Activated T-cell treated with anti-CD3 and anti-CD28 coated beads, Interleukin-2, amount 50 U/mL, for 4 hours (primary cell): ENCODE measurements at regions not wholly inside any gene's neighbourhood (a gene's known extent, or its start where the extent isn't known, plus 50 kb on each side); places are given as distances from the start of the nearest gene placed in this dataset.
"Not testable (repeated sequence)": the region's sequence is repeated elsewhere in the genome, so short reads cannot be mapped to it uniquely, and the experiment has no call there.

Experiments used
- ATAC-seq, 2 donors: fragments of 200-7000 bp; cut with Tn5 transposase; one replicate each; pipeline ENCODE4 v1.10.0; 2021
- DNase-seq: peaks from one replicate; pipeline ENCODE4 v3.0.0-alpha.2; 2020
- H3K27me3 Mint-ChIP-seq: one replicate; pipeline ENCODE4 v1.8.0; 2021; ENCODE audit warnings: low read depth, mixed read lengths
- H3K36me3 Mint-ChIP-seq: one replicate; pipeline ENCODE4 v1.8.0; 2022; ENCODE audit warnings: mixed read lengths; ENCODE audit not compliant: insufficient read depth
- H3K4me1 Mint-ChIP-seq: one replicate; pipeline ENCODE4 v1.8.0; 2021; ENCODE audit warnings: low read depth, mixed read lengths
- H3K4me3 Mint-ChIP-seq: one replicate; pipeline ENCODE4 v1.8.0; 2021; ENCODE audit warnings: mild to moderate bottlenecking, moderate library complexity, mixed read lengths
- H3K9me3 Mint-ChIP-seq: one replicate; pipeline ENCODE4 v1.8.0; 2021; ENCODE audit warnings: mixed read lengths

DNA sequence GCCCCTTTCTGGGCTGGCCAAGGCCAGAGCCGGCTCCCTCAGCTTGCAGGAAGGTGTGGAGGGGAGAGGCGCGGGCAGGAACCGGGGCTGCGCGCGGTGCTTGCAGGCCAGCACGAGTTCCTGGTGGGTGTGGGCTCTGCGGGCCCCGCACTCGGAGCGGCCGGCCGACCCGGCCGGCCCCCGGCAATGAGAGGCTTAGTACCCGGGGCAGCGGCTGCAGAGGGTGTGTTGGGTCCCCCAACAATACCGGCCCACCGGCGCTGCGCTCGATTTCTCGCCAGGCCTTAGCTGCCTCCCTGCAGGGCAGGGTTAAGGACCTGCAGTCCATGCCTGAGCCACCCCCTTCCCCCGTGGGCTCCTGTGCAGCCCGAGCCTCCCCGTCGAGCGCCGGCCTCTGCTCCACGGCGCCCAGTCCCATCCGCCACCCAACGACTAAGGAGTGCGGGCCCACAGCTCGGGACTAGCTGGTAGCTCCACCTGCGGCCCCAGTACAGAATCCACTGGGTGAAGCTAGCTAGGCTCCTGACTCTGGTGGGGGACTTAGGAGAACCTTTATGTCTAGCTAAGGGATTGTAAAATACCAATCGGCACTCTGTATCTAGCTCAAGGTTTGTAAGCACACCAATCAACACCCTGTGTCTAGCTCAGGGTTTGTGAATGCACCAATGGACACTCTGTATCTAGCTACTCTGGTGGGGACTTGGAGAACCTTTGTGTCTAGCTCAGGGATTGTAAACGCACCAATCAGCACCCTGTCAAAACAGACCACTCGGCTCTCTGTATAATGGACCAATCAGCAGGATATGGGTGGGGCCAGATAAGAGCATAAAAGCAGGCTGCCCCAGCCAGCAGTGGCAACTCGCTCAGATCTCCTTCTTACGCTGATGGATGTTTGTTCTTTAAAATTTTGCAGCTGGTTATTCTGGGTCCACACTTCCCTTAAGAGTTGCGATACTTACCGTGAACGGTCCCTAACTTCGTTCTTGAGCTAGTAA, 167.4 kb upstream of the RREB1 start:
- no peak overlapping the region for H3K4me3 Mint-ChIP-seq
- DNase-seq (no peak), ATAC-seq (no peak)
- H3K27me3 Mint-ChIP-seq: peaks cover 2% of the 10 kb centered on the region
- no peaks in the 10 kb centered on the region for H3K36me3 Mint-ChIP-seq
- no peaks in the 10 kb centered on the region for H3K9me3 Mint-ChIP-seq
- H3K4me1 Mint-ChIP-seq: peaks cover 9% of the 10 kb centered on the region

DNA sequence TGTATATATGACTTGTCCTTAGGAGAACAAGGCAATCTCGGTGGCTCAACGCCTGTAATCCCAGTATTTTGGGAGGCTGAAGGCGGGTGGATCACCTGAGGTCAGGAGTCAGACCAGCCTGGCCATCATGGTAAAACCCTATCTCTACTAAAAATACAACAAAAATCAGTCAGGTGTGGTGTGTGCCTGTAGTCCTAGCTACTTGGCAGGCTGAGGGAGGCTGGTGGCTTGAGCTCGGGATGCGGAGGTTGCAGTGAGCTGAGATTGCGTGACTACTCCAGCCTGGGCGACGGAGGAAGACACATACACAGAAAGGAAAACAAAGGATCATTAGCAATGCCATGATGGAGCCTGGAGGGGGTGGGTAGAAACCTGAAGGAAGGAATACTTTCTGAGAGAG, 166.6 kb upstream of the RREB1 start:
- ATAC-seq (no peak), DNase-seq (no peak)
- Mint-ChIP-seq H3K36me3 (no peaks in the 10 kb centered on the region), H3K4me1 (peaks cover 9% of the 10 kb centered on the region), H3K9me3 (no peaks in the 10 kb centered on the region), H3K4me3 (no peak overlapping the region), H3K27me3 (peaks cover 2% of the 10 kb centered on the region)

DNA sequence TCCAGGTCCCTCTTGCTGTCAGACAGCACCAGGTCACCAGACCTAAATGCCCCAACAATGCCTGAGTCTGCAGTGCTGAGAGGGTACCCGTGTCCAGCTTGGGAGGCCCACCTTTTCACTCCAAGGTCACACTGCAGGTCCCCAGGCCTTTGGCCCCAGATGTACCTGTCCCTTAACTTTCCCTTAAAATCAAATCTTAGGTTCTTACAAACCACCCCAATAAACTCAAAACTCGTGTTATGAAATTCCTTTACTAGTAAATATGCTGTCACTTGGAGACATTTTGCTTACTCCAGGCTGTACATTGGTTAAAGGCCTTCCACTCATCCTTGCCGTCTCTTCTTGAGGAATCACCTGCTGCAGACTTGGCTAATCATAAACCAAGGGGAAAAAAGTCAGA, 165.7 kb upstream of the RREB1 start:
- no peaks in the 10 kb centered on the region for H3K27me3 Mint-ChIP-seq
- DNase-seq (no peak), ATAC-seq (no peak)
- H3K36me3 Mint-ChIP-seq: no peaks in the 10 kb centered on the region
- H3K4me1 Mint-ChIP-seq: peaks cover 9% of the 10 kb centered on the region
- no peaks in the 10 kb centered on the region for H3K9me3 Mint-ChIP-seq
- no peak overlapping the region for H3K4me3 Mint-ChIP-seq

DNA sequence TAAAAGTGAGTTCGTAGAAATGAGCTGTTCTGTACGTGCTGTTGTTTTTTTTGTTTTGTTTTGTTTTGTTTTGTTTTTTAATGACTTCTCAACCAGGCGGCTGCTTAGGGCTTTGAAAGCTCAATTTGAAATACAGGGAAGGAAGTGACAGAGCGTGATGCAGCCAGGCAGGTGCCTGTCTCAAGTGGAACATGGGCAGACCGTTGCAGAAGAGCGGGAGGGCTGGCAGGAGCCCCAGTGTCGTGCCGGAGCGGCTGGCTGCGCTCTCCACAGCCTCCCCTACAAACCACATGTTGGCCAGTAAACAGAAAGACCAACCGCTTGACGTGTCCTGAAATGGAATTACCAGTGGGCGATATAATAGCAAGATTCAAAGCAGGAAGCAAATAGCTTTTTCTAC, 164.9 kb upstream of the RREB1 start:
- H3K4me1 Mint-ChIP-seq: peaks cover 9% of the 10 kb centered on the region
- DNase-seq (no peak), ATAC-seq (peak in 1 of 2 donors; percentile 46)
- no peak overlapping the region for H3K4me3 Mint-ChIP-seq
- no peaks in the 10 kb centered on the region for H3K27me3 Mint-ChIP-seq
- no peaks in the 10 kb centered on the region for H3K9me3 Mint-ChIP-seq
- no peaks in the 10 kb centered on the region for H3K36me3 Mint-ChIP-seq

DNA sequence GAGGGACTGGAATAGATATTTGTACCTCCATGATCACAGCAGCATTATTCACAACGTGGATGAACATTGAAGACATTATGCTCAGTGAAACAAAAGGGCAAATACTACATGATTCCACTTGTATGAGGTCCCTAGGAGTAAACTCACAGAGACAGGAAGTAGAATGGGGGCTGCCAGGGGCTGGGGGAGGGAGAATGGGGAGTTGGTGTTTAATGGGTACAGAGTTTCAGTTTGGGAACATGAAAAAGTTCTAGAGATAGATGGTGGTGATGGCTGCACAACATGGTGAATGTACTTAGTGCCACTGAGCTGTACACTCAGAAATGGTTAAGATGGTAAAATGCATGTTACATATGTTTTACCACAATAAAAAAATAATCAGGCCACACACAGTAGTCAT, 164.3 kb upstream of the RREB1 start:
- H3K4me3 Mint-ChIP-seq: no peak overlapping the region
- no peak for DNase-seq
- no peak for ATAC-seq
- H3K4me1 Mint-ChIP-seq: peaks cover 9% of the 10 kb centered on the region
- H3K27me3 Mint-ChIP-seq: no peaks in the 10 kb centered on the region
- H3K36me3 Mint-ChIP-seq: no peaks in the 10 kb centered on the region
- no peaks in the 10 kb centered on the region for H3K9me3 Mint-ChIP-seq

DNA sequence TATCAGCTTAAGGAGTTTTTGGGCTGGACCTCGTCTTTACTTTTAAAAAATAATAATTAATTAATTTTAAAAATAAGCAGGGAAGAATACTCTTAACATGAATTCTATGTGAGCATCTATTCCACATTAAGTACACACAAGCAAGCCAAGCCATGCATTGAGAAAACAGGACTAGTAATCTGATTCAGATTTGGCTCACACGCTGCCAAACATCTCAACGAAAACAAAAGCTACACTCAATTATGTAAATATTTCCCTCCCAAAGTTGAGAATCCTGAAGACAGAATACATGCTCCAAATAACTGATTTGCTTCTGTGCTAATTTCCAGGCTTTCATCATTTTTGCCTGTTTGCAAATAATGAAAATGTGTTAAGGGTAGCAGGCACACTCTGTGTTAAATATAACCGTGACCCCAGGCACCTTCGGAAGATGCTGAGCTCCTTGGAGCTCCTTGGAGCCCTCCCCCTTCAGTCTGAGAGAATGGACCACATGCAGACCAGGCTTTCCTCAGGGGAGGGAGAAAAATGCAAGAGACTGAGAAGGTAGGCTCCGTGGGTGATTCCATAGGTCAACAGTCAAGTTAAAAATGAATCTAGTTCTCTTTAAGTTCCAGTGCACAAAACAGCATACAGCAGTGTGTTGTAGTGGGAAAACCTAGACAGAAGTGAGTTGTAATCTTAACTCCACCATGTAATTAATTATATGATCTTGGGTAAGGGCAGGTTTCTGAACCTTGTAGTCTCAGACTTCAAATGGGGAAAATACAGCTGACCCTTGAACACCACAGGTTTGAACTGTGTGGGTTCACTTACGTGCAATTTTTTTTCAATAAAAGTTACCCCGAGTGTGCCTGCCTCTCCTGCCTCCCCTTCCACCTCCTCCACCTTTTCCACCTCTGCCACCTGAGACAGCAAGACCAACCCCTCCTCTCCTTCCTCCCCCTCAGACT, 161.3 kb upstream of the RREB1 start:
- no peak overlapping the region for H3K4me3 Mint-ChIP-seq
- H3K9me3 Mint-ChIP-seq: peaks cover 8% of the 10 kb centered on the region
- ATAC-seq: no peak
- no peaks in the 10 kb centered on the region for H3K27me3 Mint-ChIP-seq
- no peak for DNase-seq
- H3K4me1 Mint-ChIP-seq: peaks cover 9% of the 10 kb centered on the region
- H3K36me3 Mint-ChIP-seq: no peaks in the 10 kb centered on the region

DNA sequence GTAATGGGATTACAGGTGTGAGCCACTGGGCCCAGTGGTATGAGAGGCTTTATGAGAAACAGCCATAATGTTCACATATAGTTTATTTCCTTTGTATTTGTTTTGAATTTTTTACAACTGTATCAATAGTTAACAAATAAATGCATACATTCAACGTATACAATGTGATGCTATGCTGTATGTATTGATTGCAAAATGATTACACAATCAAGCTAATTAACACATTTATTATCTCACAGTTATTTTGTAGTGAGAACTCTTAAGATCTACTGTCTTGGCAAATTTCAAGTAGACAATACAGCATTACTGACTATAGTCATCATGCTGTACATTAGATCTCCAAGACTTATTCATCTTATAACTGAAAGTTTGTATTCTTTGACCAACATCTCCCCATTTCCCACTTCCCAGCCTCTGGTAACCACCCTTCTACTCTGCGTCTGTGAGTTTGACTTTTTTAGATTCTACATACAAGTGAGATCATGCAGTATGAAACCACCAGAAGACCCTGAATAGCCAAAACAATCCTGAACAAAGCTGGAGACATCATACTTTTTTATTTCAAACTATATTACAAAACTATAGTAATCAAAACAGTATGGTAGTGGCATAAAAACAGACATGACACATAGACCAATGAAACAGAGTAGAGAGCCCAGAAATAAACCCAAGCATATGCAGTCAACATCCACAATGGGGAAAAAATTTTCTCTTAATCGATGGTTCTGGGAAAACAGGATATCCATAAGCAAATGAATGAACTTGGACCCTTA, 157.2 kb upstream of the RREB1 start:
- no peaks in the 10 kb centered on the region for H3K27me3 Mint-ChIP-seq
- no peak for ATAC-seq

DNA sequence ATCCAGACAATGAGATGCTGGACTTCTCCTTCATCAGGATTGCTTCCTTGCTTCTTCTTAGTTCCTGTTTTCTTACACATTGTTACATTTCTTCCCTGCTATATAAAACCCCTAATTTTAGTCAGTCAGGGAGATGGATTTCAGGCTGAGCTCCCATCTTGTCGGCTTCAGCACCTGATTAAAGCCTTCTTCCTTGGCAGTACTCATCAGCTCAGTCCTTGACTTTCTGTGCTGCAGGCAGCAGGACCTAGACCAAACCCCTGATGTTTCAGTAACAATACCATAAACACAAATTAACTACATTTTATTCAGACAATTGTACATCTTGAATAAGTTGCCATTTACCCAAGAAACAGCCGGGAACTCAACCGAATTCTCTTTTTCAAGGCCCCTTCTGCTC, 156.4 kb upstream of the RREB1 start:
- DNase-seq (no peak), ATAC-seq (no peak)
- Mint-ChIP-seq H3K9me3 (peaks cover 11% of the 10 kb centered on the region), H3K4me1 (no peaks in the 10 kb centered on the region), H3K27me3 (no peaks in the 10 kb centered on the region), H3K4me3 (no peak overlapping the region), H3K36me3 (no peaks in the 10 kb centered on the region)

More for the DNA sequence above, 157.2 kb upstream of the RREB1 start:
- Mint-ChIP-seq H3K36me3 (no peaks in the 10 kb centered on the region), H3K9me3 (peaks cover 11% of the 10 kb centered on the region), H3K4me3 (no peak overlapping the region), H3K4me1 (no peaks in the 10 kb centered on the region)
- DNase-seq: no peak

DNA sequence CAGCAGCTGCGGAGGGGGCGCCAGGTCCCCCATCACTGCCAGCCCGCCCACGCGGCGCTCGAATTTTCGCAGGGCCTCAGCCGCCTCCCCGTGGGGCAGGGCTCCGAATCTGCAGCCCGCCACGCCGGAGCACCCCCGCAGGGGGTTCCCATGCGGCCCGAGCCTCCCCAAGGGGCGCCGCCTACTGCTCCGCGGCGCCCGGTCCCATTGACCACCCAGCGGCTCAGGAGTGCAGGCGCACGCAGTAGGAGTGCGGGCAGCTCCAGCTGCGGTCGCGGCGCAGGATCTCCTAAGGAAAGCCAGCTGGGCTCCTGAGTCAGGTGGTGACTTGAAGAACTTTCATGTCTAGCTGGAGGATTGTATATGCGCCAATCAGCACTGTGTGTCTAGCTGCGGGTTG, 155.3 kb upstream of the RREB1 start:
- H3K4me1 Mint-ChIP-seq: no peaks in the 10 kb centered on the region
- no peak for DNase-seq
- no peaks in the 10 kb centered on the region for H3K27me3 Mint-ChIP-seq
- ATAC-seq: no peak
- no peaks in the 10 kb centered on the region for H3K36me3 Mint-ChIP-seq
- H3K4me3 Mint-ChIP-seq: no peak overlapping the region
- H3K9me3 Mint-ChIP-seq: peaks cover 11% of the 10 kb centered on the region

DNA sequence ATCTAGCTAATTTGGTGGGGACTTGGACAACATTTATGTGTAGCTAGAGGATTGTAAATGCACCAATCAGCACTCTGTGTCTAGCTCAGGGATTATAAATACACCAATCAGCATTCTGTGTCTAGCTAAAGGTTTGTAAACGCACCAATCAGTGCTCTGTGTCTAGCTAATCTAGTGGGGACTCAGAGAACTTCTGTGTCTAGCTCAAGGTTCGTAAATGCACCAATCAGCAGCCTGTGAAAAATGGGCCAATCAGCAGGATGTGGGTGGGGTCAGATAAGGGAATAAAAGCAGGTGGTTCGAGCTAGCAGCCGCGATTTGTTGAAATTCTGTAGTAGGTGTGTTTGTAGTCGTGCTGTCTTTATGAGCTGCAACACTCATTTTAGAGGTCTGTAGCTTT, 154.8 kb upstream of the RREB1 start:
- H3K9me3 Mint-ChIP-seq: peaks cover 11% of the 10 kb centered on the region
- not testable (repeated sequence) for H3K36me3 Mint-ChIP-seq, H3K4me3 Mint-ChIP-seq, DNase-seq, H3K27me3 Mint-ChIP-seq, ATAC-seq, H3K4me1 Mint-ChIP-seq

DNA sequence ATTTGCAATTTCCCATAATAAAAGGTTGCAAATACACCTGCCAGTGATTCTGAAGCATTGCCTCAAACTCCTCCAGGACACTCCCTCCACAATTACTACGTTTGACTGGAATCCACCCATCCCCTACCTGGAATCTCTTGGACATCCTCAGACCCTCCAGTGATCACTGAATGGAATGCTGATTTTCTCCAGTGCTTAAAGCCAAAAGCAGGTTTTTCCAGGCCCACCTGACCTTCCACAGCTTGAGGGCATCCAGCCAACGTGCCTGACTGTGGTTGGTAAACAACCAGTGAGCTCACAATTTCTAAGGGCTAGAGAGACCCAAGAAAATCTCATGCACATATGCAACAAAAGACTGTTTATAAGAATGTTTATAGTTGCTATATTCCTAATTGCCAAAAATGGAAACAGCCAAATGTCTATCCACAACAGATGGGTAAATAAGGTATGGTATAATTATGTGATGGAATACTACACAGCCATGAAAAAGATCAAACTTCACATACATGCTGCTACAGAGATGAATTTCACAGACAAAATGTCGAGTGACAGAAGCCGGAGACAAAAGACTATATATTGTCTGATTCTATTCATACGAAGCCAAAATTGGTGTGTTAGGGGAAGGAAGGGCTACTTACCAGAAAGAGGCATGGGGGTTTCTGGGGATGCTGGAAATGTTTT, 147.1 kb upstream of the RREB1 start:
- H3K36me3 Mint-ChIP-seq: peaks cover 3% of the 10 kb centered on the region
- H3K4me1 Mint-ChIP-seq: no peaks in the 10 kb centered on the region
- H3K27me3 Mint-ChIP-seq: peaks cover 3% of the 10 kb centered on the region
- no peak for DNase-seq
- peaks cover 5% of the 10 kb centered on the region for H3K9me3 Mint-ChIP-seq
- ATAC-seq: no peak
- H3K4me3 Mint-ChIP-seq: no peak overlapping the region

DNA sequence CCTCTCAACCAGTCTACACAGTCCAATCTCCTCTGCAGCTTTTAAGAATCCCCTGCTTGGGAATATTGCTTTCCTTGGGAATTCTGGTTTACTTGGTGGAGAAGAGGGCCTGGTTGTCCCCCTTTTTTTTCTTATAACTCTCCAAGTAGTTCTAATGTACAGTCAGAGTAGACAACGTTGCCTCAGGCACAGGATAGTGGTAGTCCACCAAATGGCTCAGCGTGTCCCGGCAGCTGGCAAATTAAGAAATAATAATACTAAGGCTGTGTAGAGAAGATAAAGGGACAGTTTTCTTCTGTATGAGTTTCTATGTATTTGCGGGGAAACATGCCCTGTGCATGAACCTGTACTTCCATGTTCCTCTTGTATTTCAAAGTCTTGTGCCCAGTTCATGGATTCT, 145.7 kb upstream of the RREB1 start:
- H3K4me3 Mint-ChIP-seq: no peak overlapping the region
- H3K36me3 Mint-ChIP-seq: peaks cover 3% of the 10 kb centered on the region
- no peaks in the 10 kb centered on the region for H3K4me1 Mint-ChIP-seq
- peaks cover 3% of the 10 kb centered on the region for H3K27me3 Mint-ChIP-seq
- no peak for DNase-seq
- peaks cover 5% of the 10 kb centered on the region for H3K9me3 Mint-ChIP-seq
- ATAC-seq: no peak

DNA sequence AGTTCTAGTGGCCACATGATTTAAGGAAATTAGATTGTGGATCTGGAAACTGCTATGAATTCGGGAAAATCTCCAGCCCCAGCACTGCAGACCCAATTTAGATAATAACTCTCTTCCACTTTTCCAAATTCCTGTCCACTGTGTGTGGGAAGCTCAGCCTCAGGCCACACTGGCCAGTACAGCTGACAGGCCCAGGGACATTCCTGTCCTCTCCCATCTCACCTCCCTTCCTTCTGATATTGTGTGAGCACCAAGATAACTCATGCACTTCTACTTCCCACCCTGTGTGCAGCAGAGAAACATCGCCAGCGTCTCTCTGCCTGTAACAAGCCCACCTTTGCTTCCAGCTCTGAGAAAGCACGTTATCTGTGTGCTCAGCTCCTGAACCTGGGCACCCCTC, 145.1 kb upstream of the RREB1 start:
- Mint-ChIP-seq H3K9me3 (peaks cover 5% of the 10 kb centered on the region), H3K4me1 (no peaks in the 10 kb centered on the region), H3K27me3 (peaks cover 3% of the 10 kb centered on the region), H3K36me3 (peaks cover 3% of the 10 kb centered on the region), H3K4me3 (no peak overlapping the region)
- DNase-seq (no peak), ATAC-seq (no peak)
